A673 (cell line): ENCODE measurements at regions not wholly inside any gene's neighbourhood (a gene's known extent, or its start where the extent isn't known, plus 50 kb on each side); places are given as distances from the start of the nearest gene placed in this dataset.

Experiments
- BruUV-seq: library from RNA; stranded (reverse); fragments of 400-500 nt; replicated peaks from 2 replicates; lab custom pipeline; 2021; lab: Mats Ljungman, UMichigan
- CTCF ChIA-PET: fragments of 300-600 bp; sonication (Branson Sonifier 250); formaldehyde crosslinking; loops from one replicate; lab custom pipeline; 2022; ENCODE audit warnings: antibody characterized with exemption; lab: Charles Lee
- POLR2A ChIA-PET: fragments of 300-600 bp; sonication (Branson Sonifier 250); formaldehyde crosslinking; loops from one replicate; lab custom pipeline; 2022; ENCODE audit warnings: antibody characterized with exemption; ENCODE audit not compliant: low non-redundant PET; lab: Charles Lee
- DNase-seq: peaks from one replicate; pipeline ENCODE4 v3.0.0-alpha.2; 2015; ENCODE audit warnings: low spot score
- H3K27ac ChIP-seq: fragments of 200-600 bp; sonication (generic); 2 replicates; pipeline ENCODE4 v1.5.1; 2016; ENCODE audit warnings: mixed run types, low read depth, mild to moderate bottlenecking, mixed read lengths, antibody characterized with exemption, low read length; ENCODE audit not compliant: poor library complexity, severe bottlenecking
- H3K27me3 ChIP-seq: fragments of 200-600 bp; sonication (generic); replicated peaks from 2 replicates; pipeline ENCODE4 v1.6.1; 2017; ENCODE audit warnings: mixed run types, low read depth, mild to moderate bottlenecking, mixed read lengths, antibody characterized with exemption, low read length; ENCODE audit not compliant: insufficient read depth, poor library complexity
- H3K36me3 ChIP-seq: fragments of 200-600 bp; sonication (generic); 2 replicates; pipeline ENCODE4 v1.6.1; 2016; ENCODE audit warnings: mixed run types, mild to moderate bottlenecking, mixed read lengths, antibody characterized with exemption, low read length; ENCODE audit not compliant: insufficient read depth, poor library complexity, severe bottlenecking
- H3K4me1 ChIP-seq: fragments of 200-600 bp; sonication (generic); 2 replicates; pipeline ENCODE4 v1.6.1; 2017; ENCODE audit warnings: mixed run types, mild to moderate bottlenecking, mixed read lengths, antibody characterized with exemption, low read length; ENCODE audit not compliant: insufficient read depth, poor library complexity, severe bottlenecking
- H3K4me3 ChIP-seq: fragments of 200-600 bp; sonication (generic); 2 replicates; pipeline ENCODE4 v1.5.1; 2016; ENCODE audit warnings: low read depth, mixed run types, mild to moderate bottlenecking, mixed read lengths, low read length; ENCODE audit not compliant: poor library complexity, severe bottlenecking
- H3K9me3 ChIP-seq: fragments of 200-600 bp; sonication (generic); 2 replicates; pipeline ENCODE4 v1.6.1; 2016; ENCODE audit warnings: mixed run types, low read depth, mild to moderate bottlenecking, mixed read lengths, antibody characterized with exemption, low read length; ENCODE audit not compliant: poor library complexity, severe bottlenecking
- CTCF ChIP-seq: fragments of 300-800, 200-600 bp; sonication (generic); conservative IDR thresholded peaks from 2 replicates; pipeline ENCODE4 v1.5.1; 2017; ENCODE audit warnings: low read depth, mild to moderate bottlenecking, antibody characterized with exemption, low read length, moderate library complexity, mixed read lengths
- EZH2 ChIP-seq: fragments of 200-600 bp; sonication (generic); IDR thresholded peaks from 2 replicates; pipeline ENCODE4 v1.6.1; 2017; ENCODE audit warnings: borderline replicate concordance, low read depth, mild to moderate bottlenecking, mixed read lengths, antibody characterized with exemption, low read length; ENCODE audit not compliant: poor library complexity, severe bottlenecking
- intact Hi-C: fragments of 100-400 bp; cut with micrococcal nuclease; formaldehyde crosslinking; loops from one replicate; pipeline ENCODE4 v1.10.0; 2022; ENCODE audit not compliant: unreplicated experiment

DNA sequence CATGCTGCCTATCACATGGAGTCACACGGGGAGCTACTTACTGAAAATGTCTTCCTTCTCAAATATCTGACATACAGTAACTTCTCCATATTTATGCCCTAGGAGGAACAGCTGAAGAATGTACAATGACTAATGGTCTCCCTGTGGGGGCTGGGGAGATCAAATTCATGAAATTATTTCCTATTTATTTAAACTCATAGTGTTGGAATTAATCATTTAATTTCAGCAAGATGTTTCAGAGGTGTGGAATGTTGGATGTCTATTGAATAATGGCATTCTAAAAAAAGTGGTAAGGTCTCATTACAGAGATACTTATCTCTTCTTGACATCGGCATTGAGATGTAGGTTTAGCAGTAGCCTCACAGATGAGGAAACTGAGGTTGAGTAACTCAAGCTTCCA, 214.3 kb upstream of the CDH11 start:
- ChIA-PET POLR2A (no interaction called here), CTCF (no interaction called here)
- Histone ChIP-seq H3K4me3 (no peak overlapping the region), H3K9me3 (no peaks in the 10 kb centered on the region), H3K27me3 (no peaks in the 10 kb centered on the region), H3K36me3 (no peaks in the 10 kb centered on the region), H3K4me1 (no peaks in the 10 kb centered on the region), H3K27ac (no peak overlapping the region)
- intact Hi-C loops, result no loop called here
- TF ChIP-seq EZH2 (no peak), CTCF (no peak)
- no TSS peak for BruUV-seq
- no peak for DNase-seq

- Histone ChIP-seq H3K9me3 (no peaks in the 10 kb centered on the region), H3K36me3 (no peaks in the 10 kb centered on the region), H3K4me1 (no peaks in the 10 kb centered on the region), H3K4me3 (no peak overlapping the region), H3K27ac (no peak overlapping the region), H3K27me3 (no peaks in the 10 kb centered on the region)
- ChIA-PET CTCF (no interaction called here), POLR2A (no interaction called here)
- no peak for TF ChIP-seq CTCF
- no peak for TF ChIP-seq EZH2
- BruUV-seq, result no TSS peak
- no peak for DNase-seq
- intact Hi-C loops, result no loop called here
Measured at GRCh38 chr16:65334081-65334480, 212.2 kb upstream of the CDH11 start.

DNA sequence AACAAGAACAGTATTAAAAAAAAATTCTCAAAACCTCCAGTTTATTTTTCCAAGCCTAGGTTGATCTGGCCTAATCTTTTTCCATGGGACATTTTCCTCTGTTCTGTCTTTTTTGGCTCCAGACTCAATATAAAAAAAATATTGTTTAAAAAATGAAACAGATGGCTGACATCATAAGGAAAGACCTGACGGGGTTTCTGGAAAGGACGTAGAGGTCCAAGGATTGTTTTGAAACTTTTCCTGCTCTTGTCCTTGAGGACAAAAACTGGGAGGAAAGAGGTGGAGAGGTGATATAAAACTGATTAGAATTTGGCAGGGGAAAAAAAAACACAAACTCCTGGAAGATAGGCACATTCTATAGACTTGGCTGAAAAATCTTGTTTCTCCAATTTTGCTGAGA, 211.4 kb upstream of the CDH11 start:
- DNase-seq, result no peak

DNA sequence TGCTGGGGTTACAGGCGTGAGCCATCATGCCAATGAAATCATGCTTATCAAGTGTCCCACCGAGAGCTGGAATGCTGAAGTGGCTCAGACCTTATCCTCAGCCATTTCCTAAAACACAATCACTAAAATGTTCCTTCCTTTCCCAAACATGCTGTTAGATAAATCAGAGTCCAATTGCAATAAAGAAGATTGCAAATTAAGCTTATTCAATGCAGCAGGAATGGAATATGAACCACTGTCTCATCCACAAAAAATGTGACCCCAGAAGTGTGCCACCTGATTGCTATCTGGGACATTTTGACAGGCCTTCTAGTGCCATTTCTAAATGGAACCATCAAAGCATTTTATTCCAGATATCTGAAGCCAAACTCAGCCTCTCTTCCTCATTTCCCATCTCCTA, 205.5 kb upstream of the CDH11 start:
- no peak overlapping the region for H3K27ac ChIP-seq
- no peak for TF ChIP-seq CTCF
- TF ChIP-seq EZH2, result no peak
- H3K36me3 ChIP-seq, result no peaks in the 10 kb centered on the region
- intact Hi-C loops, result no loop called here
- H3K27me3 ChIP-seq, result no peaks in the 10 kb centered on the region
- no peak overlapping the region for H3K4me3 ChIP-seq
- no peaks in the 10 kb centered on the region for H3K4me1 ChIP-seq
- DNase-seq, result no peak
- ChIA-PET CTCF (no interaction called here), POLR2A (interaction anchor here (0.6 kb wide), 1 partner anchor 23 kb away, joined by 3 read pairs; no protein-coding TSS in a partner anchor)
- BruUV-seq, result no TSS peak
- no peaks in the 10 kb centered on the region for H3K9me3 ChIP-seq

More for the DNA sequence above, 211.4 kb upstream of the CDH11 start:
- no peak overlapping the region for H3K4me3 ChIP-seq
- no peaks in the 10 kb centered on the region for H3K4me1 ChIP-seq
- ChIA-PET CTCF (no interaction called here), POLR2A (no interaction called here)
- no peak for TF ChIP-seq EZH2
- no peaks in the 10 kb centered on the region for H3K27me3 ChIP-seq
- H3K36me3 ChIP-seq, result no peaks in the 10 kb centered on the region
- no peak overlapping the region for H3K27ac ChIP-seq
- no peaks in the 10 kb centered on the region for H3K9me3 ChIP-seq
- no TSS peak for BruUV-seq
- intact Hi-C loops, result no loop called here
